Suprapubic skin (tissue), 4 donors: ENCODE measurements at regions not wholly inside any gene's neighbourhood (a gene's known extent, or its start where the extent isn't known, plus 50 kb on each side); places are given as distances from the start of the nearest gene placed in this dataset.

Experiments used
- DNase-seq, 2 donors: peaks; one replicate each; pipeline ENCODE4 v3.0.0-alpha.2; 2019; ENCODE audit warnings: low spot score in 2 of 2
- H3K27ac ChIP-seq: fragments of 200-600 bp; sonication (generic); one replicate; pipeline ENCODE4 v1.5.1; 2019
- H3K27me3 ChIP-seq: fragments of 200-600 bp; sonication (generic); one replicate; pipeline ENCODE4 v1.5.1; 2019
- H3K36me3 ChIP-seq: fragments of 200-600 bp; sonication (generic); one replicate; pipeline ENCODE4 v1.5.1; 2019
- H3K4me1 ChIP-seq: fragments of 200-600 bp; sonication (generic); one replicate; pipeline ENCODE4 v1.5.1; 2019
- H3K4me3 ChIP-seq: fragments of 200-600 bp; sonication (generic); one replicate; pipeline ENCODE4 v1.5.1; 2019; ENCODE audit warnings: mild to moderate bottlenecking
- H3K9me3 ChIP-seq: fragments of 200-600 bp; sonication (generic); one replicate; pipeline ENCODE4 v1.5.1; 2019
- CTCF ChIP-seq, 2 donors: fragments of 200-600 bp in 1 of 2; fragments of 450-650 bp in 1 of 2; sonication (generic) in 1 of 2; IDR thresholded peaks; one replicate each; pipeline ENCODE4 v1.5.1; 2016 to 2019; ENCODE audit warnings: antibody characterized with exemption in 2 of 2, mild to moderate bottlenecking in 1 of 2, moderate library complexity in 1 of 2
- EP300 ChIP-seq: sonication (generic); formaldehyde crosslinking; IDR thresholded peaks from one replicate; pipeline ENCODE4 v1.6.1; 2017; ENCODE audit warnings: antibody characterized with exemption
- POLR2A ChIP-seq, 2 donors: fragments of 450-650 bp; IDR thresholded peaks; one replicate each; pipeline ENCODE4 v1.6.1; 2017; ENCODE audit warnings: antibody characterized with exemption in 2 of 2, mild to moderate bottlenecking in 2 of 2, moderate library complexity in 2 of 2
- POLR2AphosphoS5 ChIP-seq, 3 donors: sonication (generic); formaldehyde crosslinking; IDR thresholded peaks; one replicate each; pipeline ENCODE4 v1.6.1; 2017; ENCODE audit warnings: antibody characterized with exemption in 3 of 3
- WGBS: methylation state at CpG from one replicate; pipeline ENCODE4 v1.1.5; 2018; 5-methylcytosine and 5-hydroxymethylcytosine counted together

DNA sequence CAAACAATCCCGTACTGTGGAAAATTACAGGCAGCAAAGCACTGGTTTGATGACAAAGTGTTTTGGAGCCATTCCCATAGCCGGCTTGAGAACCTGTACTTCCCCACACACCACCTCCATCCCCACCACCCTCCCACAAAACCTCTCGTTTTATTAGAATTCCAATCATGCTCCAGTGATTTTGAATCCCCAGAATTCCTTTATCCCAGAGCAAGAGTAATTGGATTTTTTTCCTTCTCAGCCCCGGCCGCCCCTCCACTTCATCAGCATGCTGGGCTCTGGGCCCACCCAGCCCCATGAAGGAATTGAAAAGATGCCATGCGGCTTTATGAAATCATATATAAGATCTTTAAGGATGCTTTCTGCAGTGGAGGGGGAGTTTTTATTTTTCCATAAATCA is 136.6 kb downstream of the OMA1 start:
- Histone ChIP-seq H3K36me3 (no peaks in the 10 kb centered on the region), H3K4me3 (no peak overlapping the region), H3K9me3 (no peaks in the 10 kb centered on the region), H3K4me1 (no peaks in the 10 kb centered on the region), H3K27me3 (no peaks in the 10 kb centered on the region), H3K27ac (no peak overlapping the region)
- no peak for DNase-seq
- TF ChIP-seq EP300 (no peak), POLR2A (IDR thresholded peaks at IDR 0.05) (no peak), CTCF (IDR thresholded peaks at IDR 0.05) (no peak), POLR2AphosphoS5 (IDR thresholded peaks at IDR 0.05) (no peak)
- 69% methylated on average over 6 of the region's 6 CpGs for WGBS

DNA sequence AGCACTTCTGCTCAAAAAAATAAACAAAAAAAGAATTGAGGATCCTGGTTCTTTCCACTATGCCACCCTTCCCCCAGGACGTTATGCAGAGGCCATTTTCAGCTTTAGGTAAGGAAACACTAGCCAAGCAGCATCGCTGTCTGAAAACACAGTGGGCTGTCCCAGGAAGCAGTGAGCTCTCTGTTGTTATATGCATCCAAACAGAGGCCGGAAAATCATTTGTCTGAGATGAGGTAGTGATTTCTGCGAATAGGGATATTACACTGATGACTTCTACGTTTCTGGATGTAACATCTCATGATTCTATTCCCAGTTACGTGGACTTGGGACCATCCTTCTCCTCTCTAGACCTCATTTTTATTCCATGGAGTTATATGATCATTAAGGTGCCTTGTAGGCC is 137.2 kb downstream of the OMA1 start:
- no peaks in the 10 kb centered on the region for H3K4me1 ChIP-seq
- TF ChIP-seq POLR2A (IDR thresholded peaks at IDR 0.05) (no peak), CTCF (IDR thresholded peaks at IDR 0.05) (no peak), EP300 (no peak), POLR2AphosphoS5 (IDR thresholded peaks at IDR 0.05) (no peak)
- no peak overlapping the region for H3K27ac ChIP-seq
- H3K4me3 ChIP-seq = no peak overlapping the region
- DNase-seq = no peak
- WGBS = 87% methylated on average over 6 of the region's 6 CpGs
- H3K27me3 ChIP-seq = no peaks in the 10 kb centered on the region
- H3K36me3 ChIP-seq = no peaks in the 10 kb centered on the region
- no peaks in the 10 kb centered on the region for H3K9me3 ChIP-seq

DNA sequence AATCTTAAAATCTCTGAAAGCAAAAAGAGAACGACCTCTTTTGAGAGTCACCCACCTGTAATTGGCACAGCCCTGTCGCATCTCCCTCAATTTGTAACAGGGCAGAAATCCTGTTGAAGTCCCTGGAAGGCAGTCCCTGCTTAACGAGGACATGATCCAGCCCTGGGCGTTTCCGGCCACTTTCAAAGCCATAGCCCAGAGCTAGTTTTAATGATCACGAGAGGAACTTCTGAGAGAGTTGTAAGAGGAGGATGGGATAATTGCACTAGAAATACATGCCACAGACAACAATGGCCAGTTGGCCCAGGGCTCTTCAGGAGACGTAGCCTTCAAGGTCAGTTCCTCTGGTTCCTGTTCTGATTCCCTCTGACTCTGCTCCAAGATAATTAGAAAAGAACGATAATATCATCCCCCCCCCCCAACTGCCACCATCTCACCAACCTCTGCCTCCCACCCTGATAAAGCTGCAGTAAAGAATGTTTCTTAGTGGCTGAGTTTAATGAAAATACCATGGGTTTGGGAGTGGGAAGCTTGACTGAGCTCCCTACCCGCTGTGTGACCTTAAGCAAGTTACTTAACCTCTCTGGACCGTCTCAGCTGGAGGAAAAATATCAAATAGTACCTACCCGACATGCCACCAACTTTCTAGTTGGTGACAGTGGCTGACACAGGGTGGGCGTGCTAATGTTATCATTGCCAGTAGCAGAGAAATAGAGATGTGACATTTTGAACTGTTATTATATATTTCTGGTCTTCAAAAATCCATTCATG is 140.0 kb downstream of the OMA1 start:
- 78% methylated on average over 12 of the region's 12 CpGs for WGBS

GRCh38 chr1:58405660-58406059 is 140.9 kb downstream of the OMA1 start:
- H3K9me3 ChIP-seq = no peaks in the 10 kb centered on the region
- WGBS = 87% methylated on average over 4 of the region's 4 CpGs
- H3K27ac ChIP-seq = no peak overlapping the region
- no peaks in the 10 kb centered on the region for H3K27me3 ChIP-seq
- H3K4me1 ChIP-seq = peaks cover 2% of the 10 kb centered on the region
- DNase-seq = no peak
- H3K4me3 ChIP-seq = no peak overlapping the region
- TF ChIP-seq POLR2AphosphoS5 (IDR thresholded peaks at IDR 0.05) = no peak
- TF ChIP-seq CTCF (IDR thresholded peaks at IDR 0.05) = no peak
- no peak for TF ChIP-seq EP300
- no peak for TF ChIP-seq POLR2A (IDR thresholded peaks at IDR 0.05)
- H3K36me3 ChIP-seq = no peaks in the 10 kb centered on the region

More for the DNA sequence above, 140.0 kb downstream of the OMA1 start:
- Histone ChIP-seq H3K36me3 (no peaks in the 10 kb centered on the region), H3K27me3 (no peaks in the 10 kb centered on the region), H3K9me3 (no peaks in the 10 kb centered on the region), H3K4me1 (peaks cover 2% of the 10 kb centered on the region), H3K27ac (no peak overlapping the region), H3K4me3 (no peak overlapping the region)
- DNase-seq = no peak
- no peak for TF ChIP-seq POLR2AphosphoS5 (IDR thresholded peaks at IDR 0.05)
- TF ChIP-seq CTCF (IDR thresholded peaks at IDR 0.05) = no peak
- no peak for TF ChIP-seq EP300
- no peak for TF ChIP-seq POLR2A (IDR thresholded peaks at IDR 0.05)

DNA sequence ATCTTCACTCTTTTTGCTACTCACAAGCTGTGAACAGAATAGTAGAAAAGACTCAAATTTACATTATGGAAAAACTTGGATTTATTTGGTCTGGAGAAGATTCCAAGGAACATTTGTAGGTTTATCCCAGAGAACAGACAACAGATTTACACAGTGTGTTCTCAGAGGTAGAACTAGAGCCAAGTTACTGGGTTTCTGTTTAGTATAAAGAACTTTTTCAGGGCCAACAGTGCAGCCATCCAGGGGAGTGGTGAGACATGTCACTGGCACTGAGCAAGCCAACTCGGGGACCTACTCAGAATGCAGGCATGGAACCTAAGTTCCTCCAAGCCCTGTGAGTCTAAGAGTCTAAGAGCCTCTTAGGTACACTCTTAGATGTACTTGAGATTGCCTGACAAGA is 142.6 kb downstream of the OMA1 start:
- no peaks in the 10 kb centered on the region for H3K36me3 ChIP-seq
- no peak overlapping the region for H3K27ac ChIP-seq
- TF ChIP-seq EP300 (no peak), POLR2AphosphoS5 (IDR thresholded peaks at IDR 0.05) (no peak), POLR2A (IDR thresholded peaks at IDR 0.05) (no peak), CTCF (IDR thresholded peaks at IDR 0.05) (no peak)
- H3K9me3 ChIP-seq = no peaks in the 10 kb centered on the region
- no peak for DNase-seq
- WGBS = 63% methylated on average over 1 of the region's 1 CpG
- H3K4me3 ChIP-seq = no peak overlapping the region
- no peaks in the 10 kb centered on the region for H3K27me3 ChIP-seq
- H3K4me1 ChIP-seq = peaks cover 2% of the 10 kb centered on the region
